GM13976 (cell line): ENCODE measurements at regions not wholly inside any gene's neighbourhood (a gene's known extent, or its start where the extent isn't known, plus 50 kb on each side); places are given as distances from the start of the nearest gene placed in this dataset.
A peak's percentile ranks its signal among the peaks of the same experiment; 100 is the strongest.
"Not testable (repeated sequence)": the region's sequence is repeated elsewhere in the genome, so short reads cannot be mapped to it uniquely, and the experiment has no call there.

ENCODE experiments used
- DNase-seq: peaks from one replicate; pipeline ENCODE4 v3.0.0; 2012; ENCODE audit warnings: low spot score
- CTCF ChIP-seq: IDR thresholded peaks from 2 replicates; pipeline ENCODE4 v1.5.1; 2012; ENCODE audit warnings: borderline replicate concordance, mild to moderate bottlenecking; ENCODE audit not compliant: insufficient read depth; ENCODE audit errors: extremely low read depth, missing control alignments, control extremely low read depth
- in situ Hi-C: fragments of 300-500 bp; cut with MboI; formaldehyde crosslinking; loops from one replicate; pipeline ENCODE4 v1.12.0; 2022; ENCODE audit warnings: low sequenced_read_pairs, mixed read lengths, inconsistent platforms; ENCODE audit not compliant: unreplicated experiment

- peak; percentile 8 for DNase-seq
- peak; percentile 23 for TF ChIP-seq CTCF
- in situ Hi-C loops: not testable (repeated sequence)
These were observed 535.6 kb downstream of the TMEM121 start for GRCh38 chr14:106061877-106062500.

GRCh38 chr14:106062502-106063272 lies 536.3 kb downstream of the TMEM121 start:
- in situ Hi-C loops: no loop called here
- TF ChIP-seq CTCF: no peak
- no peak for DNase-seq

GRCh38 chr14:106067935-106068334 lies 541.6 kb downstream of the TMEM121 start:
- in situ Hi-C loops: no loop called here
- no peak for TF ChIP-seq CTCF
- DNase-seq: no peak

- DNase-seq: no peak
- in situ Hi-C loops: no loop called here
- TF ChIP-seq CTCF: no peak
These were observed 543.6 kb downstream of the TMEM121 start for GRCh38 chr14:106069804-106070625.

- in situ Hi-C loops: no loop called here
- DNase-seq: no peak
- TF ChIP-seq CTCF: no peak
These were observed 554.5 kb downstream of the TMEM121 start for GRCh38 chr14:106080922-106081321.

GRCh38 chr14:106081721-106082120 lies 555.3 kb downstream of the TMEM121 start:
- DNase-seq, in situ Hi-C loops: not testable (repeated sequence)
